B cell (primary cell): ENCODE measurements at regions not wholly inside any gene's neighbourhood (a gene's known extent, or its start where the extent isn't known, plus 50 kb on each side); places are given as distances from the start of the nearest gene placed in this dataset.

Experiments used
- ATAC-seq: fragments of 200-7000 bp; cut with Tn5 transposase; one replicate; pipeline ENCODE4 v1.10.0; 2021; ENCODE audit warnings: low read depth, mild to moderate bottlenecking, moderate number of reproducible peaks, moderate library complexity
- CTCF ChIA-PET: fragments of 350-600 bp; sonication (Branson Sonifier 250); formaldehyde crosslinking; loops from one replicate; lab custom pipeline; 2021; ENCODE audit warnings: antibody characterized with exemption, inconsistent platforms; lab: Charles Lee
- POLR2A ChIA-PET: fragments of 350-600 bp; sonication (Branson Sonifier 250); formaldehyde crosslinking; loops from one replicate; lab custom pipeline; 2021; ENCODE audit warnings: antibody characterized with exemption; lab: Charles Lee
- DNase-seq: peaks from one replicate; pipeline ENCODE4 v3.0.0; 2013
- H2AFZ ChIP-seq: 2 replicates; pipeline ENCODE4 v1.6.1; 2012; ENCODE audit warnings: mild to moderate bottlenecking, low read depth, low read length; ENCODE audit not compliant: insufficient read depth, poor library complexity, severe bottlenecking
- H3K27ac ChIP-seq, 2 donors: 1 replicate in 1 of 2; 2 replicates in 1 of 2; pipeline ENCODE4 v1.5.1; 2012 to 2013; ENCODE audit warnings: low read length in 2 of 2, mild to moderate bottlenecking in 2 of 2, moderate library complexity in 1 of 2
- H3K27me3 ChIP-seq, 4 experiments: fragments of 200-600 bp in 1 of 4; sonication (generic) in 1 of 4; replicated peaks in 1 of 4; 1 replicate in 2 of 4; 2 replicates in 2 of 4; pipeline versions ENCODE4 v1.6.1 to v1.7.0; 2013 to 2016; ENCODE audit warnings: low read length in 3 of 4, mild to moderate bottlenecking in 2 of 4, mixed read lengths in 1 of 4, moderate library complexity in 1 of 4; ENCODE audit not compliant: insufficient read depth in 4 of 4, control insufficient read depth in 3 of 4; ENCODE audit errors: control extremely low read depth in 1 of 4
- H3K36me3 ChIP-seq, 2 experiments: replicated peaks in 1 of 2; 1 replicate in 1 of 2; 2 replicates in 1 of 2; pipeline versions ENCODE4 v1.6.1 to v1.7.1; 2013; ENCODE audit warnings: low read length in 1 of 2; ENCODE audit not compliant: insufficient read depth in 2 of 2, control insufficient read depth in 1 of 2; ENCODE audit errors: control extremely low read depth in 1 of 2, extremely low read depth in 1 of 2
- H3K4me1 ChIP-seq, 2 donors: fragments of 200-600 bp in 1 of 2; sonication (generic) in 1 of 2; 1 replicate in 1 of 2; 2 replicates in 1 of 2; pipeline versions ENCODE4 v1.5.1 to v1.6.1; 2013 to 2017; ENCODE audit warnings: low read length in 2 of 2; ENCODE audit not compliant: control insufficient read depth in 2 of 2, insufficient read depth in 2 of 2
- H3K4me2 ChIP-seq: replicated peaks from 2 replicates; pipeline ENCODE3; 2012; ENCODE audit warnings: mild to moderate bottlenecking, low read depth, low read length; ENCODE audit not compliant: poor library complexity, severe bottlenecking
- H3K4me3 ChIP-seq, 5 experiments: fragments of 200-600 bp in 1 of 5; sonication (generic) in 1 of 5; 1 replicate in 3 of 5; 2 replicates in 2 of 5; pipeline versions ENCODE4 v1.5.1 to v1.7.0; 2011 to 2016; ENCODE audit warnings: low read length in 4 of 5, mild to moderate bottlenecking in 4 of 5, low read depth in 2 of 5, control low read depth in 1 of 5, moderate library complexity in 1 of 5; ENCODE audit not compliant: insufficient read depth in 1 of 5; ENCODE audit errors: control extremely low read depth in 1 of 5, extremely low read depth in 1 of 5
- H3K79me2 ChIP-seq: fragments of 200-600 bp; sonication (generic); one replicate; pipeline ENCODE4 v1.6.0; 2016; ENCODE audit warnings: low read length; ENCODE audit not compliant: control insufficient read depth, insufficient read depth
- H3K9ac ChIP-seq: fragments of 200-600 bp; sonication (generic); 2 replicates; pipeline ENCODE4 v1.6.1; 2017; ENCODE audit warnings: mild to moderate bottlenecking, low read length, moderate library complexity
- H3K9me3 ChIP-seq, 3 donors: one replicate each; pipeline versions ENCODE4 v1.6.1 to v1.7.1; 2013; ENCODE audit warnings: low read length in 2 of 3; ENCODE audit not compliant: control insufficient read depth in 2 of 3, insufficient read depth in 1 of 3; ENCODE audit errors: control extremely low read depth in 1 of 3
- H4K20me1 ChIP-seq: 2 replicates; pipeline ENCODE4 v1.6.0; 2012; ENCODE audit warnings: mild to moderate bottlenecking, low read length; ENCODE audit not compliant: insufficient read depth, control insufficient read depth, poor library complexity, severe bottlenecking
- H3K27ac Mint-ChIP-seq: one replicate; pipeline ENCODE4 v1.8.0; 2021; ENCODE audit warnings: mixed read lengths
- H3K27me3 Mint-ChIP-seq: one replicate; pipeline ENCODE4 v1.8.0; 2021; ENCODE audit warnings: mixed read lengths
- H3K4me1 Mint-ChIP-seq: one replicate; pipeline ENCODE4 v1.8.0; 2021; ENCODE audit warnings: mixed read lengths
- H3K4me3 Mint-ChIP-seq: one replicate; pipeline ENCODE4 v1.8.0; 2021; ENCODE audit warnings: mixed read lengths
- H3K9me3 Mint-ChIP-seq: one replicate; pipeline ENCODE4 v1.8.0; 2022; ENCODE audit warnings: mixed read lengths; ENCODE audit not compliant: insufficient read depth
- CTCF ChIP-seq: fragments of 200-600 bp; IDR thresholded peaks from one replicate; pipeline ENCODE4 v1.8.0; 2022; ENCODE audit warnings: antibody characterized with exemption, mild to moderate bottlenecking
- EZH2 ChIP-seq: IDR thresholded peaks from 2 replicates; pipeline ENCODE4 v1.6.1; 2012; ENCODE audit warnings: borderline replicate concordance, low read depth, mild to moderate bottlenecking, moderate library complexity, low read length; ENCODE audit not compliant: insufficient read depth, poor library complexity, severe bottlenecking
- WGBS: methylation state at CpG from one replicate; pipeline ENCODE4 v1.1.5; 2013; ENCODE audit warnings: missing lambda C conversion rate; ENCODE audit not compliant: insufficient coverage; 5-methylcytosine and 5-hydroxymethylcytosine counted together
- intact Hi-C: fragments of 100-400 bp; cut with micrococcal nuclease; formaldehyde crosslinking; loops from one replicate; pipeline ENCODE4 v1.10.0; 2022

GRCh38 chr1:96096613-96097321 is 624.8 kb upstream of the PTBP2 start:
- Mint-ChIP-seq H3K9me3 (peaks cover 2% of the 10 kb centered on the region), H3K4me1 (no peaks in the 10 kb centered on the region), H3K27ac (no peak overlapping the region), H3K4me3 (no peak overlapping the region), H3K27me3 (no peaks in the 10 kb centered on the region)
- Histone ChIP-seq H3K4me2 (no peak overlapping the region), H3K4me1 (no peaks in the 10 kb centered on the region), H3K4me3 (no peak overlapping the region), H3K27me3 (no peaks in the 10 kb centered on the region), H3K9me3 (no peaks in the 10 kb centered on the region), H3K36me3 (no peaks in the 10 kb centered on the region), H2AFZ (no peak overlapping the region), H3K27ac (no peak overlapping the region), H4K20me1 (no peaks in the 10 kb centered on the region), H3K79me2 (no peaks in the 10 kb centered on the region), H3K9ac (no peak overlapping the region)
- DNase-seq, result no peak
- no peak for ATAC-seq
- ChIA-PET POLR2A (no interaction called here), CTCF (no interaction called here)
- intact Hi-C loops, result no loop called here
- no CpG with 5 or more reads among the region's 5 CpGs for WGBS
- TF ChIP-seq CTCF (no peak), EZH2 (no peak)

GRCh38 chr1:96104506-96104905 is 617.1 kb upstream of the PTBP2 start:
- Histone ChIP-seq H3K27ac (no peak overlapping the region), H3K4me1 (no peaks in the 10 kb centered on the region), H3K4me3 (no peak overlapping the region), H4K20me1 (no peaks in the 10 kb centered on the region), H3K36me3 (no peaks in the 10 kb centered on the region), H3K9me3 (no peaks in the 10 kb centered on the region), H3K79me2 (no peaks in the 10 kb centered on the region), H3K9ac (no peak overlapping the region), H3K4me2 (no peak overlapping the region), H3K27me3 (no peaks in the 10 kb centered on the region), H2AFZ (no peak overlapping the region)
- Mint-ChIP-seq H3K4me1 (no peaks in the 10 kb centered on the region), H3K9me3 (peaks cover 2% of the 10 kb centered on the region), H3K27ac (no peak overlapping the region), H3K4me3 (no peak overlapping the region), H3K27me3 (no peaks in the 10 kb centered on the region)
- ChIA-PET POLR2A (no interaction called here), CTCF (no interaction called here)
- no CpG with 5 or more reads among the region's 1 CpG for WGBS
- intact Hi-C loops, result no loop called here
- DNase-seq (no peak), ATAC-seq (no peak)
- TF ChIP-seq EZH2, result no peak
- no peak for TF ChIP-seq CTCF
